ENCODE measurements at regions not wholly inside any gene's neighbourhood (a gene's known extent, or its start where the extent isn't known, plus 50 kb on each side); places are given as distances from the start of the nearest gene placed in this dataset.
"Not testable (repeated sequence)": the region's sequence is repeated elsewhere in the genome, so short reads cannot be mapped to it uniquely, and the experiment has no call there.

- no peak for DNase-seq
Observed at GRCh38 chr3:4231041-4231440, 72.1 kb upstream of the SETMAR start.

- no peak for DNase-seq
Observed at GRCh38 chr3:4232798-4233197, 70.4 kb upstream of the SETMAR start.

GRCh38 chr3:4233488-4233887, 69.7 kb upstream of the SETMAR start:
- no peak for DNase-seq

DNA sequence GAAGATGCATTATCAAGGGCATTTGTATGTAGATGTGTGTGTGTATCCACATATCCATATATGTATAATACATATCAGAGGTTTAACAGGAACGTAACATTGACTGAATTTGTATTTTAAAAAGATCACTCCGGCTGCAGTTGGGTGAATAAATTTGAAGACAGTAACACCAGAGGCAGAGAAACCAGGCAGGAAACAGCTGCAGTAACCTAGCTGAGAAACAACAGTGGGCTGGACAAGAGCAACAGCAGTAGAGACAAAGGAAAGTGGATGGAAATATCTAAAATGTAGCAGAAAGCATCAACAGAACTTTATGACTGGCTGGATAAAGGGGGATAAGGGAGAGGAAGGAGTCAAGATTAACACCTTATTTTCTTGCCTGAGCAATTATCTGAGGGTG, 68.3 kb upstream of the SETMAR start:
- DNase-seq = no peak

DNA sequence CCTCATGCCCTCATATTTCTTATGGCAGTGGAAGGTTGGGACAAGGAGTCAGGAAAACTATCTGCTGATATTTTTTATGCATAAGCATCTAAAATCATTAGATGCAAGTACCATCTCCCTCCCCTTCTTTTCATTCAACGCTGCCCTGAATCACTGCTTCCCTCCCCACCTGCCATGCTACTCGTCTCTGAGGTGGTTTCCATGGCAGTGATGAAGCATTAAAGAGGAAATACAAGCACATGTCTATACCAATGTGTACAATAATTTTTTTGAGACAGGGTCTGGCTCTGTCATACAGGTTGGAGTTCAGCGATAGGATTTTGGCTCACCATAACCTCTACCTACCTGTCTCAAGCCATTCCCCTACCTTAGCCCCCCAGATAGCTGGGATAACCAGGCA, 67.5 kb upstream of the SETMAR start:
- no peak for DNase-seq

- DNase-seq = no peak
Observed at GRCh38 chr3:4241595-4242170, 61.5 kb upstream of the SETMAR start.

DNA sequence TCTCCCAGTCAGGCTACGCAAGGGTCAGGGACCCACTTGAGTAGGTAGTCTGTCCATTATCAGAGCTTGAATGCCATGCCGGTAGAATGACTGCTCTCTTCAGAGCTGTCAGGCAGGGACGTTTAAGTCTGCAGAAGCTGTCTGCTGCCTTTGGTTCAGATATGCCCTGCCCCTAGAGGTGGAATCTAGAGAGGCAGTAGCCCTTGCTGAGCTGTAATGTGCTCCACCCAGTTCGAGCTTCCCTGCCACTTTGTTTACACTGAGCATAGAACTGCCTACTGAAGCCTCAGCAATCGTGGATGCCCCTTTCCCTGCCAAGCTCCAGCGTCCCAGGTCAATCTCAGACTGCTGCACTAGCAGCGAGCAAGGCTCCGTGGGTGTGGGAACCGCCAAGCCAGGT, 57.5 kb upstream of the SETMAR start:
- DNase-seq = no peak

DNA sequence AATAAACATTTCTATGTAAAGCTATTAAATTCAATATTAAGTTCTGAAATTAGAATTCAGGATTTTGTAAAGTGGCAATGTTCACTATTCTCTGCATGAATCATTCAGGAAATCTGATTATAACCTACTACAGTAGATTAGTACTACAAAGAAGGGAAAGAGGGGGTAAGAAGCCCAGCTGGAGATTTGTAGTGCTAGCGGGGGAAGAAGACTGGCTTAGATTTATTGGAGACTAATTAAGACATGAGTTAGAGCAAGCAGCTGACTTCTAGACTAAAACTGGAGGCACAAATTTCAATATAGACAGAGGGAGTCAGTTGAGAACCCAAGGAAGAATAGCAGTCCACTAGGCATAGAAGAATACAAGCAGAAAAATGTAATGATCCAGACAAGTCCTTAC, 55.8 kb upstream of the SETMAR start:
- no peak for DNase-seq

- DNase-seq = no peak
Observed at GRCh38 chr3:4250064-4250463, 53.1 kb upstream of the SETMAR start.

DNA sequence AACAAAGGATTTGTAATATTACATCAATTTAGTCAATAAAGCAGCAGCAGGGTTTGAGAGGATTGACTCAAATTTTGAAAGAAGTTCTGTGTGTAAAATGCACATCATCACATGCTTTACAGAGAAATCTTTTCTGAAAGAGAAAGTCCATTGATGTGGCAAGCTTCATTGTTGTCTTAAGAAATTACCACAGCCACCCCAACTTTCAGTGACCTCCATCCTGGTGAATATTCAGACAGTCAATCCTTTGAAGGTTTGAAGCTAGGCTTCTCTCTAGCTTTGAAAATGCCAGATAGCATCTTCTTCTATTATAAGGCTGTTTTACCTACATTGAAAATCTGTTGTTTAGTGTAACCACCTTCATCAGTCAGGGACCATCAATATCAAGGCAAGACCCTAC, 51.8 kb upstream of the SETMAR start:
- DNase-seq = no peak

GRCh38 chr3:4253072-4253832, 49.9 kb upstream of the SETMAR start:
- not testable (repeated sequence) for DNase-seq

Data from kidney glomerular epithelial cell (primary cell).